HepG2 (cell line): ENCODE measurements at regions not wholly inside any gene's neighbourhood (a gene's known extent, or its start where the extent isn't known, plus 50 kb on each side); places are given as distances from the start of the nearest gene placed in this dataset.

Experiments used
- ATAC-seq: fragments of 200-7000 bp; cut with Tn5 transposase; 3 replicates; pipeline ENCODE4 v1.9.1; 2020; ENCODE audit warnings: mild to moderate bottlenecking, moderate library complexity
- BruUV-seq: library from RNA; stranded (reverse); fragments of 400-500 nt; replicated peaks from 2 replicates; lab custom pipeline; 2021; lab: Mats Ljungman, UMichigan
- CTCF ChIA-PET: fragments of 300-600 bp; formaldehyde crosslinking; extraction: SDS; loops from one replicate; lab custom pipeline; 2021; ENCODE audit warnings: low total read pairs, inconsistent platforms, low intra/inter-chr PET ratio; lab: Yijun Ruan, JAX
- POLR2A ChIA-PET: fragments of 350-600 bp; sonication (Branson Sonifier 250); formaldehyde crosslinking; loops from one replicate; lab custom pipeline; 2020; ENCODE audit warnings: antibody characterized with exemption, inconsistent platforms; lab: Yijun Ruan, JAX
- DNase-seq: peaks from one replicate; pipeline ENCODE4 v3.0.0-alpha.2; 2015; ENCODE audit warnings: low spot score
- FAIRE-seq: peaks from 3 replicates; lab custom pipeline; 2011; peaks lifted over from hg19 to GRCh38; lab: Jason Lieb, UNC
- H2AFZ ChIP-seq: one replicate; pipeline ENCODE4 v1.6.1; 2011; ENCODE audit warnings: low read length, inconsistent platforms
- H3K27ac ChIP-seq: fragments of 300-600 bp; 3 replicates; pipeline ENCODE4 v1.8.0; 2011; ENCODE audit warnings: mixed run types, mild to moderate bottlenecking, mixed read lengths, low read length, inconsistent platforms; ENCODE audit not compliant: insufficient read depth; ENCODE audit errors: extremely low read length
- H3K27me3 ChIP-seq, 2 experiments: fragments of 200-600 bp in 1 of 2; 2 replicates in 1 of 2; 3 replicates in 1 of 2; pipeline versions ENCODE4 v1.6.0 to v1.8.0; 2011; ENCODE audit warnings: low read length in 2 of 2, mild to moderate bottlenecking in 2 of 2, moderate library complexity in 2 of 2, inconsistent platforms in 1 of 2; ENCODE audit not compliant: insufficient read depth in 2 of 2, control insufficient read depth in 1 of 2
- H3K36me3 ChIP-seq, 2 experiments: fragments of 200-600 bp in 1 of 2; replicated peaks in 1 of 2; 2 replicates in 1 of 2; 3 replicates in 1 of 2; pipeline versions ENCODE4 v1.5.1 to v1.8.0; 2011; ENCODE audit warnings: low read length in 2 of 2, inconsistent platforms in 1 of 2; ENCODE audit not compliant: insufficient read depth in 2 of 2, control insufficient read depth in 1 of 2
- H3K4me1 ChIP-seq: 2 replicates; pipeline ENCODE4 v1.5.1; 2012; ENCODE audit warnings: low read length, inconsistent platforms; ENCODE audit not compliant: insufficient read depth
- H3K4me2 ChIP-seq: 2 replicates; pipeline ENCODE4 v1.6.0; 2011; ENCODE audit warnings: low read depth, low read length, inconsistent platforms
- H3K4me3 ChIP-seq, 3 experiments: fragments of 200-600 bp in 1 of 3; sonication (generic), shearing (Covaris generic) in 1 of 3; replicated peaks in 1 of 3; 2 replicates each; pipeline ENCODE4 v1.5.1; 2011 to 2016; ENCODE audit warnings: low read length in 3 of 3, inconsistent platforms in 2 of 3, low read depth in 2 of 3, mild to moderate bottlenecking in 2 of 3, control low read depth in 1 of 3, mixed read lengths in 1 of 3; ENCODE audit not compliant: insufficient read depth in 1 of 3
- H3K79me2 ChIP-seq: one replicate; pipeline ENCODE4 v1.6.1; 2011; ENCODE audit warnings: low read length, inconsistent platforms; ENCODE audit not compliant: insufficient read depth
- H3K9ac ChIP-seq: 2 replicates; pipeline ENCODE4 v1.6.0; 2011; ENCODE audit warnings: mild to moderate bottlenecking, low read depth, low read length, inconsistent platforms; ENCODE audit not compliant: insufficient read depth
- H3K9me3 ChIP-seq: 2 replicates; pipeline ENCODE4 v1.5.1; 2012; ENCODE audit warnings: mild to moderate bottlenecking, low read length
- H4K20me1 ChIP-seq: 2 replicates; pipeline ENCODE4 v1.6.0; 2011; ENCODE audit warnings: inconsistent platforms, mild to moderate bottlenecking, low read length, moderate library complexity; ENCODE audit not compliant: insufficient read depth
- ARID2 ChIP-seq: sonication (generic); formaldehyde crosslinking; IDR thresholded peaks from 2 replicates; pipeline ENCODE4 v1.8.1; 2022; ENCODE audit warnings: mild to moderate bottlenecking, missing genetic modification reagents, borderline replicate concordance
- ARNT2 ChIP-seq: sonication (generic); formaldehyde crosslinking; IDR thresholded peaks from 2 replicates; pipeline ENCODE4 v1.8.0; 2022; ENCODE audit warnings: mild to moderate bottlenecking, low read depth, missing genetic modification reagents, moderate library complexity
- CCDC6 ChIP-seq: sonication (generic); formaldehyde crosslinking; IDR thresholded peaks from 2 replicates; pipeline ENCODE4 v1.8.1; 2022; ENCODE audit warnings: mild to moderate bottlenecking, missing genetic modification reagents, moderate library complexity
- KLF16 ChIP-seq, 2 experiments: sonication (generic) in 1 of 2; formaldehyde crosslinking in 1 of 2; IDR thresholded peaks; 2 replicates each; pipeline versions ENCODE4 v1.6.1 to v1.8.0; 2016 to 2023; ENCODE audit warnings: missing genetic modification reagents in 2 of 2, missing compliant biosample characterization in 1 of 2
- MTA1 ChIP-seq: sonication (generic); formaldehyde crosslinking; IDR thresholded peaks from 2 replicates; pipeline ENCODE4 v1.4.0; 2020; ENCODE audit warnings: missing genetic modification reagents, mild to moderate bottlenecking, borderline replicate concordance
- MTF1 ChIP-seq: sonication (generic); formaldehyde crosslinking; IDR thresholded peaks from 2 replicates; pipeline ENCODE4 v1.5.0; 2020; ENCODE audit warnings: missing genetic modification reagents
- NFKB2 ChIP-seq: sonication (generic); formaldehyde crosslinking; IDR thresholded peaks from 2 replicates; pipeline ENCODE4 v1.4.0; 2020; ENCODE audit warnings: missing genetic modification reagents, borderline replicate concordance
- POLR2G ChIP-seq: fragments of 200-400 bp; formaldehyde crosslinking; IDR thresholded peaks from 2 replicates; pipeline ENCODE4 v1.6.1; 2018; ENCODE audit warnings: mild to moderate bottlenecking, low read depth, low read length, moderate library complexity
- RBM22 ChIP-seq: fragments of 200-400 bp; formaldehyde crosslinking; optimal IDR thresholded peaks from 2 replicates; pipeline ENCODE3; 2017; ENCODE audit warnings: mild to moderate bottlenecking, low read length, moderate library complexity
- RELA ChIP-seq: sonication (generic); formaldehyde crosslinking; IDR thresholded peaks from 2 replicates; pipeline ENCODE4 v1.4.0; 2020; ENCODE audit warnings: missing genetic modification reagents
- SKI ChIP-seq: fragments of 450-650 bp; IDR thresholded peaks from one replicate; pipeline ENCODE4 v1.6.1; 2018; ENCODE audit warnings: mild to moderate bottlenecking; ENCODE audit not compliant: partially characterized antibody
- ZBTB21 ChIP-seq: sonication (generic); formaldehyde crosslinking; IDR thresholded peaks from 2 replicates; pipeline ENCODE4 v1.4.0; 2020; ENCODE audit warnings: missing genetic modification reagents
- ZFYVE20 ChIP-seq: sonication (generic); formaldehyde crosslinking; IDR thresholded peaks from 2 replicates; pipeline ENCODE4 v1.8.0; 2023; ENCODE audit warnings: low read depth, mild to moderate bottlenecking, moderate library complexity, missing genetic modification reagents, borderline replicate concordance
- ZNF788 ChIP-seq: sonication (generic); formaldehyde crosslinking; IDR thresholded peaks from 2 replicates; pipeline ENCODE4 v1.5.0; 2020; ENCODE audit warnings: mild to moderate bottlenecking, missing genetic modification reagents, borderline replicate concordance
- ZNF792 ChIP-seq: IDR thresholded peaks from 2 replicates; pipeline ENCODE4 v1.6.1; 2016
- ZNF878 ChIP-seq: sonication (generic); formaldehyde crosslinking; IDR thresholded peaks from 2 replicates; pipeline ENCODE4 v1.8.1; 2023; ENCODE audit warnings: mild to moderate bottlenecking, missing genetic modification reagents, moderate library complexity
- WGBS: methylation state at CpG from one replicate; pipeline ENCODE4 v1.1.6; 2017; ENCODE audit warnings: low lambda C conversion rate; 5-methylcytosine and 5-hydroxymethylcytosine counted together
- in situ Hi-C: cut with HindIII; loops from 2 replicates; pipeline ENCODE4 v1.10.0; 2017; ENCODE audit warnings: low pct_unique_long_range_greater_than_20kb; ENCODE audit not compliant: extremely low pct_ligation_motif_present
- intact Hi-C: fragments of 100-400 bp; cut with micrococcal nuclease; formaldehyde crosslinking; loops from one replicate; pipeline ENCODE4 v1.10.0; 2022; ENCODE audit not compliant: unreplicated experiment
- TF ChIP-seq, protein P1 (sequence below): sonication (generic); formaldehyde crosslinking; IDR thresholded peaks from 2 replicates; pipeline ENCODE4 v1.8.0; 2022; ENCODE audit warnings: mild to moderate bottlenecking, missing genetic modification reagents, borderline replicate concordance
- TF ChIP-seq, protein P2 (sequence below): sonication (generic); formaldehyde crosslinking; IDR thresholded peaks from 2 replicates; pipeline ENCODE4 v1.8.1; 2023; ENCODE audit warnings: mild to moderate bottlenecking, missing genetic modification reagents, borderline replicate concordance
- TF ChIP-seq, protein P3 (sequence below): sonication (generic); formaldehyde crosslinking; IDR thresholded peaks from 2 replicates; pipeline ENCODE4 v1.9.0; 2021; ENCODE audit warnings: missing genetic modification reagents, mild to moderate bottlenecking, borderline replicate concordance
- TF ChIP-seq, protein P4 (sequence below): fragments of 450-650 bp; IDR thresholded peaks from 2 replicates; pipeline ENCODE4 v1.6.1; 2017; ENCODE audit warnings: mild to moderate bottlenecking

DNA sequence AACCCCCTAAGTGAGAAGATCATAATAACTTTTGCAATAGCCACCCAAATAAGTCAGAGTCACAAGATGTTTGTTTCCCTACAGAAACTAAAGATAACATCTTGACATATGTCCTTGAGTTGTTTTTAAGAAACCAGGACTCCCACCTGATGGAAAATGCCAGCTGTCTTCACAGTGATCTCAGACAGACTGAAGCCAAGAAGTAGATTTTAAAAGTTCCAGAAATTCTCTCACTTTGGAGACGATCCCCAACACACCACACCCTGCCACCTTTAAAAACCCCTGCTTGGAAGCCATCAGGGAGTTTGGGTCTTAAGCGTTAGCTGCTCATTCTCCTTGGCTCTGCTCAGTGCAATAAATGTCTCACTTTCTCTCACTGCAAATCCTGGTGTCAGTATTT is 63.0 kb downstream of the GPR6 start (continued):
- TF ChIP-seq, protein P1, sequence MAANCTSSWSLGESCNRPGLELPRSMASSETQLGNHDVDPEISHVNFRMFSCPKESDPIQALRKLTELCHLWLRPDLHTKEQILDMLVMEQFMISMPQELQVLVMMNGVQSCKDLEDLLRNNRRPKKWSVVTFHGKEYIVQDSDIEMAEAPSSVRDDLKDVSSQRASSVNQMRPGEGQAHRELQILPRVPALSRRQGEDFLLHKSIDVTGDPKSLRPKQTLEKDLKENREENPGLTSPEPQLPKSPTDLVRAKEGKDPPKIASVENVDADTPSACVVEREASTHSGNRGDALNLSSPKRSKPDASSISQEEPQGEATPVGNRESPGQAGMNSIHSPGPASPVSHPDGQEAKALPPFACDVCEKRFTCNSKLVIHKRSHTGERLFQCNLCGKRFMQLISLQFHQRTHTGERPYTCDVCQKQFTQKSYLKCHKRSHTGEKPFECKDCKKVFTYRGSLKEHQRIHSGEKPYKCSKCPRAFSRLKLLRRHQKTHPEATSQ (CRISPR knock-in tag): no peak
- TF ChIP-seq ARNT2 (CRISPR knock-in tag) (no peak), MTA1 (CRISPR knock-in tag) (no peak), KLF16 (CRISPR knock-in tag; IDR thresholded peaks at IDR 0.05) (no peak), MTF1 (no peak), ZNF878 (CRISPR knock-in tag) (no peak), RBM22 (no peak), ZFYVE20 (CRISPR knock-in tag) (no peak), SKI (no peak), CCDC6 (CRISPR knock-in tag) (no peak), NFKB2 (CRISPR knock-in tag) (no peak)

DNA sequence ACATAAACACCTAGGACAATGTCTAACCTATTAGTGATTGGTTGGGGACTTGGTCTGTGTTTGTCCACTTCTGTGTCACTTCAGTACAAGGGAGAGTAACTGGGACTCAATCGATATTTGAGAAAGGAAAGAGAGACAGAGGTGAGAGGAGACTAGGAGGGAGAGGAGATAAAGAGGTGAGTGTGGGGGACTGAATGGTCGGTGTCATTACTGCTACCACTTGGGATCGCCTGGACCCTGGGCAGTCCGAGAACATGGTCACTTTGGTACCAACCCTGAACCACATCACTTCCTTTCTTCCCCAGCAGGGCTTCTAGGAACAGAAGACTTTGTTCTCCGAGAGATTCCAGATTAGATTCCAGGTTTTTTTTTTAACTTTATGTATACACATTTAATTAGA is 63.7 kb downstream of the GPR6 start:
- POLR2A ChIA-PET: no interaction called here
- no peaks in the 10 kb centered on the region for H3K9me3 ChIP-seq
- intact Hi-C loops (no loop called here), in situ Hi-C loops (loop anchor here (10.0 kb wide), 2 partner anchors 147 to 353 kb away; no protein-coding TSS in a partner anchor)
- H3K4me3 ChIP-seq: no peak overlapping the region
- no peaks in the 10 kb centered on the region for H4K20me1 ChIP-seq
- DNase-seq (no peak), ATAC-seq (no peak), FAIRE-seq (no peak)
- H3K27ac ChIP-seq: no peak overlapping the region
- no peak overlapping the region for H3K4me2 ChIP-seq
- H3K79me2 ChIP-seq: no peaks in the 10 kb centered on the region
- peaks cover 31% of the 10 kb centered on the region for H3K4me1 ChIP-seq
- peaks cover 0 to 4% of the 10 kb centered on the region in 2 experiments; a peak in 1 of 5 replicates for H3K27me3 ChIP-seq
- no peak overlapping the region for H2AFZ ChIP-seq
- 11% methylated on average over 5 of the region's 5 CpGs for WGBS
- CTCF ChIA-PET: interaction anchor here (1.6 to 5.3 kb wide), 2 partner anchors 337 kb away, joined by 5 to 113 read pairs; no protein-coding TSS in a partner anchor
- no peaks in the 10 kb centered on the region for H3K36me3 ChIP-seq
- BruUV-seq: no TSS peak
- H3K9ac ChIP-seq: no peak overlapping the region
- TF ChIP-seq ARID2 (CRISPR knock-in tag) (no peak), ZBTB21 (no peak), POLR2G (no peak), ZNF792 (CRISPR knock-in tag) (no peak), ZNF788 (CRISPR knock-in tag) (no peak), RELA (CRISPR knock-in tag) (no peak)
- TF ChIP-seq, protein P2, sequence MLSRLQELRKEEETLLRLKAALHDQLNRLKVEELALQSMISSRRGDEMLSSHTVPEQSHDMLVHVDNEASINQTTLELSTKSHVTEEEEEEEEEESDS: no peak
- TF ChIP-seq, protein P3, sequence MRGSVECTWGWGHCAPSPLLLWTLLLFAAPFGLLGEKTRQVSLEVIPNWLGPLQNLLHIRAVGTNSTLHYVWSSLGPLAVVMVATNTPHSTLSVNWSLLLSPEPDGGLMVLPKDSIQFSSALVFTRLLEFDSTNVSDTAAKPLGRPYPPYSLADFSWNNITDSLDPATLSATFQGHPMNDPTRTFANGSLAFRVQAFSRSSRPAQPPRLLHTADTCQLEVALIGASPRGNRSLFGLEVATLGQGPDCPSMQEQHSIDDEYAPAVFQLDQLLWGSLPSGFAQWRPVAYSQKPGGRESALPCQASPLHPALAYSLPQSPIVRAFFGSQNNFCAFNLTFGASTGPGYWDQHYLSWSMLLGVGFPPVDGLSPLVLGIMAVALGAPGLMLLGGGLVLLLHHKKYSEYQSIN (CRISPR knock-in tag): no peak
- TF ChIP-seq, protein P4, sequence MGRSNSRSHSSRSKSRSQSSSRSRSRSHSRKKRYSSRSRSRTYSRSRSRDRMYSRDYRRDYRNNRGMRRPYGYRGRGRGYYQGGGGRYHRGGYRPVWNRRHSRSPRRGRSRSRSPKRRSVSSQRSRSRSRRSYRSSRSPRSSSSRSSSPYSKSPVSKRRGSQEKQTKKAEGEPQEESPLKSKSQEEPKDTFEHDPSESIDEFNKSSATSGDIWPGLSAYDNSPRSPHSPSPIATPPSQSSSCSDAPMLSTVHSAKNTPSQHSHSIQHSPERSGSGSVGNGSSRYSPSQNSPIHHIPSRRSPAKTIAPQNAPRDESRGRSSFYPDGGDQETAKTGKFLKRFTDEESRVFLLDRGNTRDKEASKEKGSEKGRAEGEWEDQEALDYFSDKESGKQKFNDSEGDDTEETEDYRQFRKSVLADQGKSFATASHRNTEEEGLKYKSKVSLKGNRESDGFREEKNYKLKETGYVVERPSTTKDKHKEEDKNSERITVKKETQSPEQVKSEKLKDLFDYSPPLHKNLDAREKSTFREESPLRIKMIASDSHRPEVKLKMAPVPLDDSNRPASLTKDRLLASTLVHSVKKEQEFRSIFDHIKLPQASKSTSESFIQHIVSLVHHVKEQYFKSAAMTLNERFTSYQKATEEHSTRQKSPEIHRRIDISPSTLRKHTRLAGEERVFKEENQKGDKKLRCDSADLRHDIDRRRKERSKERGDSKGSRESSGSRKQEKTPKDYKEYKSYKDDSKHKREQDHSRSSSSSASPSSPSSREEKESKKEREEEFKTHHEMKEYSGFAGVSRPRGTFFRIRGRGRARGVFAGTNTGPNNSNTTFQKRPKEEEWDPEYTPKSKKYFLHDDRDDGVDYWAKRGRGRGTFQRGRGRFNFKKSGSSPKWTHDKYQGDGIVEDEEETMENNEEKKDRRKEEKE: no peak
